Testis (tissue), 2 donors: ENCODE measurements at regions not wholly inside any gene's neighbourhood (a gene's known extent, or its start where the extent isn't known, plus 50 kb on each side); places are given as distances from the start of the nearest gene placed in this dataset.

Experiments
- DNase-seq: peaks from one replicate; pipeline ENCODE4 v3.0.0-alpha.2; 2019
- H3K27ac ChIP-seq, 2 donors: fragments of 200-600 bp; sonication (generic); one replicate each; pipeline ENCODE4 v1.5.1; 2019
- H3K27me3 ChIP-seq: fragments of 200-600 bp; sonication (generic); one replicate; pipeline ENCODE4 v1.5.1; 2019
- H3K36me3 ChIP-seq: fragments of 200-600 bp; sonication (generic); one replicate; pipeline ENCODE4 v1.5.1; 2017; ENCODE audit warnings: low read depth; ENCODE audit errors: missing control alignments
- H3K4me1 ChIP-seq: fragments of 200-600 bp; sonication (generic); one replicate; pipeline ENCODE4 v1.5.1; 2019
- H3K4me3 ChIP-seq, 2 donors: fragments of 200-600 bp; sonication (generic); one replicate each; pipeline ENCODE4 v1.5.1; 2017 to 2019
- H3K9me3 ChIP-seq: fragments of 200-600 bp; sonication (generic); one replicate; pipeline ENCODE4 v1.5.1; 2017
- POLR2A ChIP-seq: fragments of 450-650 bp; IDR thresholded peaks from one replicate; pipeline ENCODE4 v1.6.1; 2017; ENCODE audit warnings: antibody characterized with exemption, mild to moderate bottlenecking, moderate library complexity
- WGBS, 2 donors: methylation state at CpG; one replicate each; pipeline ENCODE4 v1.1.5; 2018; 5-methylcytosine and 5-hydroxymethylcytosine counted together
- intact Hi-C: fragments of 100-400 bp; cut with DNase I; formaldehyde crosslinking; loops from one replicate; pipeline ENCODE4 v1.15.1; 2023; ENCODE audit warnings: low total_unique reads
- TF ChIP-seq, protein P1 (sequence below), 3 experiments: fragments of 450-650 bp in 2 of 3; fragments of 200-600 bp in 1 of 3; sonication (generic) in 1 of 3; IDR thresholded peaks; one replicate each; pipeline ENCODE4 v1.5.1; 2016 to 2019; ENCODE audit warnings: antibody characterized with exemption in 3 of 3, mild to moderate bottlenecking in 2 of 3, moderate library complexity in 1 of 3

DNA sequence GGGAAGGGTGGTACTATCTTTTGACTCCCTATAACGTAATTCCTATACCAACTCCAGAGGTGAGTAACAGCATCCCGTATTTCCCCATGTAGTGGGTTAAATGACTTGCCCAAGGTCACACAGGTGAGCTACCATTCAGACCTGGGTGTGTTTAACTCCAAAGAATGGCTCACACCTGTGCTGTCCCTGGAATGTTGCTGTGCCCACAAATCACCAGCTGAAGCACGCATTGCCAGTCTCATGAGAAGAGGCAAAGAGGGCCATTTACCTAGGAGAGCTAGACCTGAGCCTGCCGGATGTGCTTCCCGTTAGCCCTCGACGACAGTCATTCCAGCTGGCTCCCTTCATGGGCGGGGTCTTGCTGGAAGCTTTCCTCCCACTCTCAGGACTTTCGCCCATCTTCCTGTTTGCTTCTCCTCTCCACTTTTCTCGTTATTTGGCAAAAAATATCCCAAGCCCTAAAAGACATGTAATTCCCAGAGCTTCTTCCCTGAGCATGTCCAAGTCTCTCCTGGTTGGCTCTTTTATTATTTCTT is 106.6 kb upstream of the VASH1 start:
- intact Hi-C loops, result no loop called here
- no peak for DNase-seq
- Histone ChIP-seq H3K4me1 (no peaks in the 10 kb centered on the region), H3K27me3 (no peaks in the 10 kb centered on the region), H3K4me3 (no peak overlapping the region), H3K27ac (no peak overlapping the region), H3K9me3 (no peaks in the 10 kb centered on the region), H3K36me3 (no peaks in the 10 kb centered on the region)
- TF ChIP-seq, protein P1, sequence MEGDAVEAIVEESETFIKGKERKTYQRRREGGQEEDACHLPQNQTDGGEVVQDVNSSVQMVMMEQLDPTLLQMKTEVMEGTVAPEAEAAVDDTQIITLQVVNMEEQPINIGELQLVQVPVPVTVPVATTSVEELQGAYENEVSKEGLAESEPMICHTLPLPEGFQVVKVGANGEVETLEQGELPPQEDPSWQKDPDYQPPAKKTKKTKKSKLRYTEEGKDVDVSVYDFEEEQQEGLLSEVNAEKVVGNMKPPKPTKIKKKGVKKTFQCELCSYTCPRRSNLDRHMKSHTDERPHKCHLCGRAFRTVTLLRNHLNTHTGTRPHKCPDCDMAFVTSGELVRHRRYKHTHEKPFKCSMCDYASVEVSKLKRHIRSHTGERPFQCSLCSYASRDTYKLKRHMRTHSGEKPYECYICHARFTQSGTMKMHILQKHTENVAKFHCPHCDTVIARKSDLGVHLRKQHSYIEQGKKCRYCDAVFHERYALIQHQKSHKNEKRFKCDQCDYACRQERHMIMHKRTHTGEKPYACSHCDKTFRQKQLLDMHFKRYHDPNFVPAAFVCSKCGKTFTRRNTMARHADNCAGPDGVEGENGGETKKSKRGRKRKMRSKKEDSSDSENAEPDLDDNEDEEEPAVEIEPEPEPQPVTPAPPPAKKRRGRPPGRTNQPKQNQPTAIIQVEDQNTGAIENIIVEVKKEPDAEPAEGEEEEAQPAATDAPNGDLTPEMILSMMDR (IDR thresholded peaks at IDR 0.05), result no peak
- TF ChIP-seq POLR2A, result no peak
- WGBS, 2 donors, result 55 to 57% methylated on average over 10 of the region's 10 CpGs

DNA sequence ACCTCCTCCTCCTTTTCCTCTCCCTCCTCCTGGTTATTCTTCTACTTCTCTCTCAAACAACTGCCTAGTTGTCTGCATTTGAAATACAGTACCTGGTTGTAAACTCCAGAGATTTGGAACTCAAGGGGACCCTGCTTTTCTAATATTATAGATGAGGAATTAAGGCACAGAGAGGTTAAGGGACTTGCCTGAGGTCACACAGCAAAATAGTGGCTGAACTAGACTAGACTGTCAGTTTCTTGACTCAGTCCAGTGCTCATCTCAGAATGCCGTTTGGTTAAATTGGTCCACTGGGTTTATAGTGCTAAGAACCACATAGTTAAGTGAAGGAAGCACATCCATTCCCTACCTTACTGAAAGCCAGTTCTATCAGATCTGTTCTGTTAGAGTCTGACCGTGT is 105.9 kb upstream of the VASH1 start:
- H3K36me3 ChIP-seq, result no peaks in the 10 kb centered on the region
- DNase-seq, result no peak
- no peaks in the 10 kb centered on the region for H3K9me3 ChIP-seq
- intact Hi-C loops, result no loop called here
- WGBS, 2 donors, result 62 to 63% methylated on average over 2 of the region's 2 CpGs
- H3K4me3 ChIP-seq, result no peak overlapping the region
- H3K4me1 ChIP-seq, result no peaks in the 10 kb centered on the region
- no peaks in the 10 kb centered on the region for H3K27me3 ChIP-seq
- H3K27ac ChIP-seq, result no peak overlapping the region
- TF ChIP-seq POLR2A, result no peak
- TF ChIP-seq, protein P1 (IDR thresholded peaks at IDR 0.05), result no peak

DNA sequence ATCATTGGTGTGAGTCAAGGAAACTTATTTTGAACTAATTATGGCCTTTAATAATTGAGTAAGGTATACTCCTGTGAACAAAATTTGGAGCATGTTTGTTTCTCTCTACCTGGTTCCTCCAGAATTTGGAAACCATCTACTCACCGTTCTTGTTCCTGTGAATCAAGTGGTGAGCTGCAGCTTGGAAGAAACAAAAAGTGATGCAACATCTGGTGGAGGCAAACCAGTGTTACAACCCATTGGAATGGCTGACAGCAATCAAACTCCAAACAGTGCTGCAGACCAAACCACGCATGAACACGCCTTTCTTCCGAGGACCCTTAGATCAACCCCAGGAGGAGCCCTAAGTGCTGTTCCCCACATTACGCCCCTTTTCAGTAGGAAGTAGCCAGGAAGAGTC is 104.7 kb upstream of the VASH1 start:
- WGBS, 2 donors, result 93 to 94% methylated on average over 5 of the region's 5 CpGs

DNA sequence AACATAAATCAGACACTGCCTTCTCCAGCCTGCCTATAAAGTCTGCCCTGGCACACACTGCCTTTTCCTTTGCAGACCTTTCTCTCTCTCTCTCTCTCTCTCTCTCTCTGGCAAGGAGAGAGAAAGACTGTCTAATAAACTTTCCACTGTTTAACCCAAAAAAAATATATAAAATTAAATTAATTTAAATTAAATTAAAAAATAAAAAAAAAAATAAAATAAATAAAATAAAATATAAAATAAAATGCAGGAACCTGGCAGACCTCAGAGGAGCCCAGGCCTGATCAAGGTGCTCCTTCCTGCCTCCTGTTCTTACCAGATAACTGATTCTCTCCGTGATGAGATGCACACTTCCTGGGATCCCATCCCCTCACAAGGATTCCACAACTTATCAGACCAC is 103.9 kb upstream of the VASH1 start:
- WGBS, 2 donors, result 94 to 95% methylated on average over 1 of the region's 1 CpG
- Histone ChIP-seq H3K4me3 (no peak overlapping the region), H3K27ac (no peak overlapping the region), H3K27me3 (no peaks in the 10 kb centered on the region), H3K36me3 (no peaks in the 10 kb centered on the region), H3K9me3 (no peaks in the 10 kb centered on the region), H3K4me1 (no peaks in the 10 kb centered on the region)
- TF ChIP-seq, protein P1 (IDR thresholded peaks at IDR 0.05), result no peak
- no peak for TF ChIP-seq POLR2A
- no peak for DNase-seq
- intact Hi-C loops, result no loop called here

More for the DNA sequence above, 104.7 kb upstream of the VASH1 start:
- Histone ChIP-seq H3K36me3 (no peaks in the 10 kb centered on the region), H3K27ac (no peak overlapping the region), H3K4me3 (no peak overlapping the region), H3K27me3 (no peaks in the 10 kb centered on the region), H3K9me3 (no peaks in the 10 kb centered on the region), H3K4me1 (no peaks in the 10 kb centered on the region)
- DNase-seq, result no peak
- no peak for TF ChIP-seq POLR2A
- TF ChIP-seq, protein P1 (IDR thresholded peaks at IDR 0.05), result no peak
- intact Hi-C loops, result no loop called here

DNA sequence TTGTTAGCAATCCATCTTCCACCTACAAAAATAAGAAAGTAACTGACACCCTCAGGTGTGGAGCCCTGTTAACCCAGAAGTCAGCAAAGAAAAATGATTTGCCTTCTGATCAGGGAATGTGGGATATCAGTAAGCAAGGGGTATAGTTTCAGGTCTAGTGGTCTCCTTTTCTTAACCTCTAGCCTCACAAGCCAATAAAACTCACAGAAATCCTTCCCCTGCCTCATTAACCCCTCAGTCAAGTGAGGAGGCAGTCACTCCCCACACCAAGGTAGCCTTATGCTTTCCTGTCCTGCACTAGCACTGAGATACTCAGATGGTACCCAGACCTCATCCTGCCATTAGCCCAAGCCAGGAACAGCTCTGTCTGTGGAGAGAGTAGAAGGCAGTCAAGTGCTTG is 103.4 kb upstream of the VASH1 start:
- intact Hi-C loops, result no loop called here
- H3K9me3 ChIP-seq, result no peaks in the 10 kb centered on the region
- no peaks in the 10 kb centered on the region for H3K27me3 ChIP-seq
- TF ChIP-seq, protein P1 (IDR thresholded peaks at IDR 0.05), result no peak
- no peak for TF ChIP-seq POLR2A
- no peaks in the 10 kb centered on the region for H3K4me1 ChIP-seq
- H3K27ac ChIP-seq, result no peak overlapping the region
- H3K36me3 ChIP-seq, result no peaks in the 10 kb centered on the region
- DNase-seq, result no peak
- no peak overlapping the region for H3K4me3 ChIP-seq
